Mammary epithelial cell (primary cell): ENCODE measurements at regions not wholly inside any gene's neighbourhood (a gene's known extent, or its start where the extent isn't known, plus 50 kb on each side); places are given as distances from the start of the nearest gene placed in this dataset.

Experiments used
- CTCF ChIP-seq, 2 donors: IDR thresholded peaks in 1 of 2; conservative IDR thresholded peaks in 1 of 2; 2 replicates each; pipeline ENCODE4 v1.5.1; 2011 to 2012; ENCODE audit warnings: inconsistent platforms in 2 of 2, low read length in 2 of 2, mild to moderate bottlenecking in 2 of 2, control low read depth in 1 of 2, low read depth in 1 of 2; ENCODE audit not compliant: insufficient read depth in 1 of 2; ENCODE audit errors: extremely low read depth in 1 of 2
- EZH2 ChIP-seq: IDR thresholded peaks from 2 replicates; pipeline ENCODE4 v1.6.1; 2012; ENCODE audit warnings: low read length, inconsistent platforms, borderline replicate concordance

GRCh38 chr4:130573742-130574141 is 1477.8 kb downstream of the C4orf33 start:
- TF ChIP-seq CTCF (conservative IDR thresholded peaks at IDR 0.05 in 1 of 2, IDR thresholded peaks at IDR 0.05 in 1 of 2; ENCODE audit: extremely low read depth in 1 of 2, insufficient read depth in 1 of 2, low read depth in 1 of 2, low read length in 2 of 2): no peak
- TF ChIP-seq EZH2: no peak
